ENCODE measurements at regions not wholly inside any gene's neighbourhood (a gene's known extent, or its start where the extent isn't known, plus 50 kb on each side); places are given as distances from the start of the nearest gene placed in this dataset.

DNA sequence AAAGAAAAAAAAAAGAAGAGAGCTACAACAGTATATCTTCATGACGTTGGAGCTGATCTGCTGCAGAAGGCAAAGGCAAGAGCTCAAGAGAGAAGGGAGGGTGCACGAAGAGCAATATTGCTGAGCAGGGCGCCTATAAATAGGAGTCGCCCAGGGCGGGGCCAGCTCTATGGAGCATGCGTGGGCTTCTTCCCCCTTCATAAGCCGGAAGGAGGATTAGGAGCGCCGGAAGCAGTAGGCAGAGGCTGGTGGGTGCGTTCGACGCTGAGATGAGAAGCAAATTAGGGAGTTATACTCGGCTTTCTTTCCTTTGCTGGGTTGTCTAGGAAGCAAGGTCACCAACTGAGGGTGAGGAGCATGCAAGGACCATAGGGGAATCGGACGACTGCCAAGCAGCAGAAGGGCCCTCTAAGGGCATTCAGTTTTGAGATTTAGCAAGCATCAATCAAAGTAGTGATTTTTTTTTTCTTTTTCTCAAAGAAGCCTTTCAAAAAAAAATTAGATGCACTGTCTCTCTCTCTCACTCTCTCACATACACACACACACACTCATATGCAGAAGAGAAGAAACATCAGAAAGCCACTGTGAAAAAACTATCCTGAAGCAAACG, 496.7 kb downstream of the ENC1 start:
- TF ChIP-seq POLR2A (IDR thresholded peaks at IDR 0.05; ENCODE audit: low read depth, low read length) (no peak), POLR2AphosphoS5 (IDR thresholded peaks at IDR 0.05; ENCODE audit: low read depth, low read length) (no peak)

Data from GM12891 (cell line).